ENCODE measurements at regions not wholly inside any gene's neighbourhood (a gene's known extent, or its start where the extent isn't known, plus 50 kb on each side); places are given as distances from the start of the nearest gene placed in this dataset.

DNA sequence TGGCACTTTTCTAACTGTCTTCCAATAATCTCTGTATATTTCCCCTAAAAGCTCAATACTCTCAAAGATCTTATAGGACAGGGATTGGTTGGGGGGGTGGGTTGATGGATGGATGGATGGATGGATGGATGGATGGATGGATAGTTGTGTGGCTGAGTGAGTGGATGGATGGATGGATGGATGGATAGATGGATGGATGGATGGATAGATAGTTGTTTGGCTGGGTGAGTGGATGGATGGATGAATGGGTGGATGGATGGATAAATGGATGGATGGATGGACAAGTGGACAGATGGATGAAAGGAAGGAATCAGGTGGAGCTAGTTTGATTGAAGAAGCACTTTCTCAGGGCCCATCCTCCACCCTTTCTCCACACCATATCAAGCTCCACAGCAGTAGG, 388.8 kb downstream of the CDC5L start:
- TF ChIP-seq POLR2A (IDR thresholded peaks at IDR 0.05), result no peak
- TF ChIP-seq, protein P1, sequence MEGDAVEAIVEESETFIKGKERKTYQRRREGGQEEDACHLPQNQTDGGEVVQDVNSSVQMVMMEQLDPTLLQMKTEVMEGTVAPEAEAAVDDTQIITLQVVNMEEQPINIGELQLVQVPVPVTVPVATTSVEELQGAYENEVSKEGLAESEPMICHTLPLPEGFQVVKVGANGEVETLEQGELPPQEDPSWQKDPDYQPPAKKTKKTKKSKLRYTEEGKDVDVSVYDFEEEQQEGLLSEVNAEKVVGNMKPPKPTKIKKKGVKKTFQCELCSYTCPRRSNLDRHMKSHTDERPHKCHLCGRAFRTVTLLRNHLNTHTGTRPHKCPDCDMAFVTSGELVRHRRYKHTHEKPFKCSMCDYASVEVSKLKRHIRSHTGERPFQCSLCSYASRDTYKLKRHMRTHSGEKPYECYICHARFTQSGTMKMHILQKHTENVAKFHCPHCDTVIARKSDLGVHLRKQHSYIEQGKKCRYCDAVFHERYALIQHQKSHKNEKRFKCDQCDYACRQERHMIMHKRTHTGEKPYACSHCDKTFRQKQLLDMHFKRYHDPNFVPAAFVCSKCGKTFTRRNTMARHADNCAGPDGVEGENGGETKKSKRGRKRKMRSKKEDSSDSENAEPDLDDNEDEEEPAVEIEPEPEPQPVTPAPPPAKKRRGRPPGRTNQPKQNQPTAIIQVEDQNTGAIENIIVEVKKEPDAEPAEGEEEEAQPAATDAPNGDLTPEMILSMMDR (IDR thresholded peaks at IDR 0.05), result no peak
